ENCODE measurements at regions not wholly inside any gene's neighbourhood (a gene's known extent, or its start where the extent isn't known, plus 50 kb on each side); places are given as distances from the start of the nearest gene placed in this dataset.
"Not testable (repeated sequence)": the region's sequence is repeated elsewhere in the genome, so short reads cannot be mapped to it uniquely, and the experiment has no call there.

- DNase-seq (ENCODE audit: low read depth in 2 of 2) = not testable (repeated sequence)
Observed at GRCh38 chr16:18263046-18263445, 73.5 kb downstream of the NPIPA8 start.

- not testable (repeated sequence) for DNase-seq (ENCODE audit: low read depth in 2 of 2)
Observed at GRCh38 chr16:18261848-18262247, 74.7 kb downstream of the NPIPA8 start.

- not testable (repeated sequence) for DNase-seq (ENCODE audit: low read depth in 2 of 2)
Observed at GRCh38 chr16:18259496-18260176, 76.9 kb downstream of the NPIPA8 start.

GRCh38 chr16:18252943-18253342 is 83.6 kb downstream of the NPIPA8 start:
- not testable (repeated sequence) for DNase-seq (ENCODE audit: low read depth in 2 of 2)

GRCh38 chr16:18230505-18230904 is 106.0 kb downstream of the NPIPA8 start:
- not testable (repeated sequence) for DNase-seq (ENCODE audit: low read depth in 2 of 2)

- DNase-seq (ENCODE audit: low read depth in 2 of 2) = not testable (repeated sequence)
Observed at GRCh38 chr16:18222054-18223009, 114.2 kb downstream of the NPIPA8 start.

GRCh38 chr16:18217741-18218140 is 118.8 kb downstream of the NPIPA8 start:
- not testable (repeated sequence) for DNase-seq (ENCODE audit: low read depth in 2 of 2)

GRCh38 chr16:18216814-18217213 is 119.7 kb downstream of the NPIPA8 start:
- DNase-seq (ENCODE audit: low read depth in 2 of 2) = not testable (repeated sequence)

- DNase-seq (ENCODE audit: low read depth in 2 of 2) = not testable (repeated sequence)
Observed at GRCh38 chr16:18213810-18214209, 122.7 kb downstream of the NPIPA8 start.

- not testable (repeated sequence) for DNase-seq (ENCODE audit: low read depth in 2 of 2)
Observed at GRCh38 chr16:18211505-18211904, 125.0 kb downstream of the NPIPA8 start.

GRCh38 chr16:18204786-18205185 is 131.8 kb downstream of the NPIPA8 start:
- not testable (repeated sequence) for DNase-seq (ENCODE audit: low read depth in 2 of 2)

GRCh38 chr16:18204309-18204708 is 132.2 kb downstream of the NPIPA8 start:
- not testable (repeated sequence) for DNase-seq (ENCODE audit: low read depth in 2 of 2)

- DNase-seq (ENCODE audit: low read depth in 2 of 2) = not testable (repeated sequence)
Observed at GRCh38 chr16:18201511-18201910, 135.0 kb downstream of the NPIPA8 start.

GRCh38 chr16:18192389-18192788 is 144.1 kb downstream of the NPIPA8 start:
- DNase-seq (ENCODE audit: low read depth in 2 of 2) = not testable (repeated sequence)

- not testable (repeated sequence) for DNase-seq (ENCODE audit: low read depth in 2 of 2)
Observed at GRCh38 chr16:18190179-18190578, 146.4 kb downstream of the NPIPA8 start.

GRCh38 chr16:18184755-18185154 is 151.8 kb downstream of the NPIPA8 start:
- not testable (repeated sequence) for DNase-seq (ENCODE audit: low read depth in 2 of 2)

- not testable (repeated sequence) for DNase-seq (ENCODE audit: low read depth in 2 of 2)
Observed at GRCh38 chr16:18181028-18181427, 155.5 kb downstream of the NPIPA8 start.

GRCh38 chr16:18173945-18174497 is 162.5 kb downstream of the NPIPA8 start:
- not testable (repeated sequence) for DNase-seq (ENCODE audit: low read depth in 2 of 2)

- not testable (repeated sequence) for DNase-seq (ENCODE audit: low read depth in 2 of 2)
Observed at GRCh38 chr16:18162293-18162692, 174.2 kb downstream of the NPIPA8 start.

GRCh38 chr16:18161224-18161623 is 175.3 kb downstream of the NPIPA8 start:
- DNase-seq (ENCODE audit: low read depth in 2 of 2) = not testable (repeated sequence)

GRCh38 chr16:18159185-18159584 is 177.4 kb downstream of the NPIPA8 start:
- DNase-seq (ENCODE audit: low read depth in 2 of 2) = not testable (repeated sequence)

- DNase-seq (ENCODE audit: low read depth in 2 of 2) = not testable (repeated sequence)
Observed at GRCh38 chr16:18157854-18158253, 178.7 kb downstream of the NPIPA8 start.
